Vagina (tissue), 2 donors: ENCODE measurements at regions not wholly inside any gene's neighbourhood (a gene's known extent, or its start where the extent isn't known, plus 50 kb on each side); places are given as distances from the start of the nearest gene placed in this dataset.

Experiments
- CTCF ChIP-seq, 3 experiments: fragments of 450-650 bp in 2 of 3; fragments of 200-600 bp in 1 of 3; sonication (generic) in 1 of 3; IDR thresholded peaks; one replicate each; pipeline ENCODE4 v1.5.1; 2017 to 2019; ENCODE audit warnings: antibody characterized with exemption in 3 of 3, mild to moderate bottlenecking in 2 of 3, moderate library complexity in 2 of 3
- POLR2A ChIP-seq, 2 donors: fragments of 450-650 bp; IDR thresholded peaks; one replicate each; pipeline ENCODE4 v1.6.1; 2017; ENCODE audit warnings: antibody characterized with exemption in 2 of 2, mild to moderate bottlenecking in 2 of 2, moderate library complexity in 2 of 2

GRCh38 chr5:104266161-104266560, 703.6 kb upstream of the NUDT12 start:
- no peak for TF ChIP-seq CTCF (IDR thresholded peaks at IDR 0.05)
- no peak for TF ChIP-seq POLR2A (IDR thresholded peaks at IDR 0.05)
